IMR-90 (cell line): ENCODE measurements at regions not wholly inside any gene's neighbourhood (a gene's known extent, or its start where the extent isn't known, plus 50 kb on each side); places are given as distances from the start of the nearest gene placed in this dataset.

Experiments
- ATAC-seq: fragments of 200-7000 bp; cut with Tn5 transposase; 2 replicates; pipeline ENCODE4 v1.9.1; 2020; ENCODE audit warnings: low read depth, mild to moderate bottlenecking, moderate library complexity
- BruUV-seq: library from RNA; stranded (reverse); fragments of 400-500 nt; replicated peaks from 2 replicates; lab custom pipeline; 2021; lab: Mats Ljungman, UMichigan
- CTCF ChIA-PET: fragments of 300-600 bp; formaldehyde crosslinking; extraction: SDS; loops from one replicate; lab custom pipeline; 2021; ENCODE audit warnings: antibody characterized with exemption; lab: Yijun Ruan, JAX
- POLR2A ChIA-PET: fragments of 300-600 bp; sonication (Branson Sonifier 250); formaldehyde crosslinking; loops from one replicate; lab custom pipeline; 2022; ENCODE audit warnings: antibody characterized with exemption; ENCODE audit not compliant: unreplicated experiment; lab: Charles Lee
- DNase-seq: peaks from one replicate; pipeline ENCODE4 v3.0.0; 2013
- H2AFZ ChIP-seq: replicated peaks from 2 replicates; pipeline ENCODE3; 2013; ENCODE audit warnings: low read length, mild to moderate bottlenecking; ENCODE audit not compliant: poor library complexity
- H2AK5ac ChIP-seq: 2 replicates; pipeline ENCODE4 v1.6.1; 2013; ENCODE audit warnings: low read depth, low read length, inconsistent platforms
- H2AK9ac ChIP-seq: replicated peaks from 2 replicates; pipeline ENCODE3; 2013; ENCODE audit warnings: mild to moderate bottlenecking, low read depth, low read length, moderate library complexity; ENCODE audit not compliant: poor library complexity
- H2BK120ac ChIP-seq: 2 replicates; pipeline ENCODE4 v1.6.1; 2013; ENCODE audit warnings: low read depth, low read length, inconsistent platforms
- H2BK15ac ChIP-seq: 3 replicates; pipeline ENCODE4 v1.6.1; 2013; ENCODE audit warnings: low read depth, low read length, inconsistent platforms
- H2BK20ac ChIP-seq: 2 replicates; pipeline ENCODE4 v1.6.1; 2013; ENCODE audit warnings: low read depth, mild to moderate bottlenecking, inconsistent platforms, low read length, moderate library complexity
- H2BK5ac ChIP-seq: 2 replicates; pipeline ENCODE4 v1.6.1; 2013; ENCODE audit warnings: mild to moderate bottlenecking, low read depth, low read length, inconsistent platforms; ENCODE audit not compliant: poor library complexity, severe bottlenecking
- H3K14ac ChIP-seq: replicated peaks from 2 replicates; pipeline ENCODE4 v1.6.1; 2013; ENCODE audit warnings: low read depth, low read length, inconsistent platforms
- H3K18ac ChIP-seq: 2 replicates; pipeline ENCODE4 v1.6.1; 2013; ENCODE audit warnings: low read depth, low read length, control low read depth
- H3K23ac ChIP-seq: 2 replicates; pipeline ENCODE4 v1.6.1; 2013; ENCODE audit warnings: low read depth, low read length, inconsistent platforms
- H3K27ac ChIP-seq: 2 replicates; pipeline ENCODE4 v1.5.1; 2013; ENCODE audit warnings: mild to moderate bottlenecking, control low read depth, low read length; ENCODE audit not compliant: insufficient read depth
- H3K27me3 ChIP-seq: 2 replicates; pipeline ENCODE4 v1.6.1; 2013; ENCODE audit warnings: low read length; ENCODE audit not compliant: control insufficient read depth, insufficient read depth
- H3K36me3 ChIP-seq: 2 replicates; pipeline ENCODE4 v1.6.1; 2013; ENCODE audit warnings: low read length, mixed read lengths; ENCODE audit not compliant: control insufficient read depth, insufficient read depth
- H3K4ac ChIP-seq: 2 replicates; pipeline ENCODE4 v1.6.1; 2013; ENCODE audit warnings: low read depth, low read length, inconsistent platforms
- H3K4me1 ChIP-seq: 2 replicates; pipeline ENCODE4 v1.6.1; 2013; ENCODE audit warnings: low read length, mixed read lengths; ENCODE audit not compliant: control insufficient read depth, insufficient read depth
- H3K4me2 ChIP-seq: 2 replicates; pipeline ENCODE4 v1.6.1; 2013; ENCODE audit warnings: low read depth, mild to moderate bottlenecking, control low read depth, low read length, moderate library complexity
- H3K4me3 ChIP-seq: 2 replicates; pipeline ENCODE4 v1.5.1; 2013; ENCODE audit warnings: low read depth, mild to moderate bottlenecking, control low read depth, low read length, moderate library complexity; ENCODE audit not compliant: insufficient read depth
- H3K56ac ChIP-seq: 2 replicates; pipeline ENCODE4 v1.6.1; 2013; ENCODE audit warnings: low read length, inconsistent platforms; ENCODE audit not compliant: insufficient read depth; ENCODE audit errors: extremely low read depth
- H3K79me1 ChIP-seq, 2 experiments: 2 replicates each; pipeline ENCODE4 v1.6.1; 2013; ENCODE audit warnings: low read length in 2 of 2, inconsistent platforms in 1 of 2, low read depth in 1 of 2
- H3K9ac ChIP-seq: 2 replicates; pipeline ENCODE4 v1.6.1; 2013; ENCODE audit warnings: low read depth, low read length, control low read depth
- H3K9me1 ChIP-seq: 2 replicates; pipeline ENCODE4 v1.6.1; 2013; ENCODE audit warnings: low read length, inconsistent platforms; ENCODE audit not compliant: insufficient read depth
- H3K9me3 ChIP-seq: 2 replicates; pipeline ENCODE4 v1.6.1; 2013; ENCODE audit warnings: low read length; ENCODE audit not compliant: control insufficient read depth, insufficient read depth
- H4K20me1 ChIP-seq: 2 replicates; pipeline ENCODE4 v1.6.1; 2013; ENCODE audit warnings: low read length, inconsistent platforms; ENCODE audit not compliant: insufficient read depth
- H4K5ac ChIP-seq: 2 replicates; pipeline ENCODE4 v1.6.1; 2013; ENCODE audit warnings: mild to moderate bottlenecking, low read depth, low read length, control low read depth
- H4K8ac ChIP-seq, 2 experiments: 2 replicates each; pipeline ENCODE4 v1.6.1; 2013; ENCODE audit warnings: low read depth in 2 of 2, low read length in 2 of 2, control low read depth in 1 of 2, inconsistent platforms in 1 of 2
- H4K91ac ChIP-seq: 2 replicates; pipeline ENCODE4 v1.6.1; 2013; ENCODE audit warnings: low read depth, low read length, inconsistent platforms; ENCODE audit not compliant: insufficient read depth
- CEBPB ChIP-seq: IDR thresholded peaks from 2 replicates; pipeline ENCODE4 v1.6.1; 2012; ENCODE audit warnings: low read depth, low read length, improper control_type of control experiment
- MAZ ChIP-seq: IDR thresholded peaks from 2 replicates; pipeline ENCODE4 v1.6.1; 2012; ENCODE audit warnings: low read depth, mild to moderate bottlenecking, low read length, improper control_type of control experiment, moderate library complexity, borderline replicate concordance
- NFE2L2 ChIP-seq: fragments of 150-350 bp; IDR thresholded peaks from 2 replicates; pipeline ENCODE4 v1.6.1; 2016; ENCODE audit warnings: low read depth, mild to moderate bottlenecking, low read length
- RAD21 ChIP-seq: IDR thresholded peaks from 2 replicates; pipeline ENCODE4 v1.6.1; 2012; ENCODE audit warnings: low read length, improper control_type of control experiment
- RFX5 ChIP-seq: IDR thresholded peaks from 2 replicates; pipeline ENCODE4 v1.8.0; 2012; ENCODE audit warnings: low read depth, mild to moderate bottlenecking, low read length, moderate library complexity
- WGBS, 2 experiments: methylation state at CpG; one replicate each; pipeline versions ENCODE4 v1.1.5 to v1.1.7; 2013; ENCODE audit warnings: missing lambda C conversion rate in 2 of 2; ENCODE audit not compliant: insufficient read length in 1 of 2; ENCODE audit errors: extremely low coverage in 2 of 2; 5-methylcytosine and 5-hydroxymethylcytosine counted together
- dilution Hi-C: fragments of 300-500 bp; cut with HindIII; formaldehyde crosslinking; loops from one replicate; pipeline ENCODE4 v1.14.3; 2018; ENCODE audit warnings: low sequenced_read_pairs; ENCODE audit not compliant: unreplicated experiment
- in situ Hi-C: fragments of 300-500 bp; cut with MboI; formaldehyde crosslinking; loops from 3 replicates; pipeline ENCODE4 v1.14.3; 2019; ENCODE audit warnings: low sequenced_read_pairs, inconsistent platforms, mixed read lengths
- intact Hi-C: fragments of 100-400 bp; cut with micrococcal nuclease; formaldehyde crosslinking; loops from 2 replicates; pipeline ENCODE4 v1.10.0; 2022
- TF ChIP-seq, protein P1 (sequence below): conservative IDR thresholded peaks from 2 replicates; pipeline ENCODE4 v1.5.1; 2012; ENCODE audit warnings: mild to moderate bottlenecking, low read depth, low read length, improper control_type of control experiment

DNA sequence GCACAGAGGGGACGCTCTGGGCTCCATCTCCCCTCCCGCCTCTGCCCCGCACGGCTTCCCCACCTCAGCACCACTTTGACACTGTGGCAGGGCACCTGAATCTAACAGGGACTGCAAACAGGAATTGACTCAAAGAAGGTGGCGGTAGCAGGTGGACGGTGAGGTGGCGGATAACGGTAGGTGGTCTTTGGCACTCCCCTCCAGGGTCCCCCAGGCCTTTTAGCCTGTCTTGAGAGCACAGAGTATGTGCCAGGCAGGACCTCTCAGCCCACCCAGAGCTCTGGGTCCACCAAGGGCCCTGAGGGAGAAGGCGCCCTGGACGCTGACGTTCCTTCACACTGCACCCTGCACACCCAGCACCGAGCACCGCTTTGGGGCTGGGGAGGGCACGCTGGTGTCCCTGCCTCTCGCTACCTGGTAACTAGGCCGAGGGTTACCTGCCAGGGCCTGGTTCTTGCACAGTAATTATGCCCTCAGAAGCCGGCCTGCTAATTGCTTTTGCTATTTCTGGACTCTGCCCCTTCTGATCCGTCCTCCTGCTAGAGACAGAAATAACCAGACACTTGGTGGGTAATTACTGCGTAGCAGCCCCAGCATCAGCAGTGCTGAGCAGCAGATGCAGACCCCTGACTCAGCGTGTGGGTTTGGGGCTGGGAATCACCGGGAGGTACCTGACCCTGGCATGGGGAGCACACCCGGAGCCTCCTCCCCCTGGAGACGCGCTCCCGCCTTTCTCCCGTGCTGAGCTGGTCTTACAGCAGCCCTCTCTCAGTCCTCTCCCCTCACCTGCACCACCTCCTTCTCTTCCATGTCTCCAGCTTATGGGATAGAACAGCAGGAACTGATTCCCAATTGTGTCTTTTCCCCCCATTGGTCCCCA is 103.3 kb upstream of the B3GAT1 start:
- intact Hi-C loops (no loop called here), dilution Hi-C loops (no loop called here), in situ Hi-C loops (no loop called here)
- Histone ChIP-seq H3K9ac (no peak overlapping the region), H2AK5ac (no peak overlapping the region), H3K79me1 (no peaks in the 10 kb centered on the region), H3K56ac (no peak overlapping the region), H3K27me3 (no peaks in the 10 kb centered on the region), H3K9me3 (peaks cover 52% of the 10 kb centered on the region), H3K27ac (no peak overlapping the region), H3K18ac (no peak overlapping the region), H2BK20ac (no peak overlapping the region), H2AFZ (no peak overlapping the region), H2BK15ac (no peak overlapping the region), H3K4ac (no peak overlapping the region), H4K8ac (no peak overlapping the region), H2BK120ac (no peak overlapping the region), H4K91ac (no peak overlapping the region), H3K9me1 (no peaks in the 10 kb centered on the region), H2BK5ac (no peak overlapping the region), H4K20me1 (no peaks in the 10 kb centered on the region), H3K14ac (no peak overlapping the region), H2AK9ac (no peak overlapping the region), H3K4me3 (no peak overlapping the region), H3K4me2 (no peak overlapping the region), H3K4me1 (no peaks in the 10 kb centered on the region), H3K23ac (no peak overlapping the region), H3K36me3 (no peaks in the 10 kb centered on the region), H4K5ac (no peak overlapping the region)
- ChIA-PET CTCF (no interaction called here), POLR2A (no interaction called here)
- WGBS, 2 experiments = 62% methylated on average over 6 of the region's 26 CpGs; no CpG with 5 or more reads in 1 of the 2 experiments
- TF ChIP-seq, protein P1, sequence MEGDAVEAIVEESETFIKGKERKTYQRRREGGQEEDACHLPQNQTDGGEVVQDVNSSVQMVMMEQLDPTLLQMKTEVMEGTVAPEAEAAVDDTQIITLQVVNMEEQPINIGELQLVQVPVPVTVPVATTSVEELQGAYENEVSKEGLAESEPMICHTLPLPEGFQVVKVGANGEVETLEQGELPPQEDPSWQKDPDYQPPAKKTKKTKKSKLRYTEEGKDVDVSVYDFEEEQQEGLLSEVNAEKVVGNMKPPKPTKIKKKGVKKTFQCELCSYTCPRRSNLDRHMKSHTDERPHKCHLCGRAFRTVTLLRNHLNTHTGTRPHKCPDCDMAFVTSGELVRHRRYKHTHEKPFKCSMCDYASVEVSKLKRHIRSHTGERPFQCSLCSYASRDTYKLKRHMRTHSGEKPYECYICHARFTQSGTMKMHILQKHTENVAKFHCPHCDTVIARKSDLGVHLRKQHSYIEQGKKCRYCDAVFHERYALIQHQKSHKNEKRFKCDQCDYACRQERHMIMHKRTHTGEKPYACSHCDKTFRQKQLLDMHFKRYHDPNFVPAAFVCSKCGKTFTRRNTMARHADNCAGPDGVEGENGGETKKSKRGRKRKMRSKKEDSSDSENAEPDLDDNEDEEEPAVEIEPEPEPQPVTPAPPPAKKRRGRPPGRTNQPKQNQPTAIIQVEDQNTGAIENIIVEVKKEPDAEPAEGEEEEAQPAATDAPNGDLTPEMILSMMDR = no peak
- no peak for TF ChIP-seq RAD21
- TF ChIP-seq NFE2L2 = no peak
- no peak for TF ChIP-seq MAZ
- TF ChIP-seq CEBPB = no peak
- no peak for TF ChIP-seq RFX5
- ATAC-seq = no peak
- DNase-seq = no peak
- BruUV-seq = no TSS peak
